Activated T-cell treated with anti-CD3 and anti-CD28 coated beads, Interleukin-2, amount 50 U/mL, for 4 hours (primary cell): ENCODE measurements at regions not wholly inside any gene's neighbourhood (a gene's known extent, or its start where the extent isn't known, plus 50 kb on each side); places are given as distances from the start of the nearest gene placed in this dataset.

ENCODE experiments used
- ATAC-seq, 2 donors: fragments of 200-7000 bp; cut with Tn5 transposase; one replicate each; pipeline ENCODE4 v1.10.0; 2021
- DNase-seq: peaks from one replicate; pipeline ENCODE4 v3.0.0-alpha.2; 2020
- H3K27me3 Mint-ChIP-seq: one replicate; pipeline ENCODE4 v1.8.0; 2021; ENCODE audit warnings: low read depth, mixed read lengths
- H3K36me3 Mint-ChIP-seq: one replicate; pipeline ENCODE4 v1.8.0; 2022; ENCODE audit warnings: mixed read lengths; ENCODE audit not compliant: insufficient read depth
- H3K4me1 Mint-ChIP-seq: one replicate; pipeline ENCODE4 v1.8.0; 2021; ENCODE audit warnings: low read depth, mixed read lengths
- H3K4me3 Mint-ChIP-seq: one replicate; pipeline ENCODE4 v1.8.0; 2021; ENCODE audit warnings: mild to moderate bottlenecking, moderate library complexity, mixed read lengths
- H3K9me3 Mint-ChIP-seq: one replicate; pipeline ENCODE4 v1.8.0; 2021; ENCODE audit warnings: mixed read lengths

DNA sequence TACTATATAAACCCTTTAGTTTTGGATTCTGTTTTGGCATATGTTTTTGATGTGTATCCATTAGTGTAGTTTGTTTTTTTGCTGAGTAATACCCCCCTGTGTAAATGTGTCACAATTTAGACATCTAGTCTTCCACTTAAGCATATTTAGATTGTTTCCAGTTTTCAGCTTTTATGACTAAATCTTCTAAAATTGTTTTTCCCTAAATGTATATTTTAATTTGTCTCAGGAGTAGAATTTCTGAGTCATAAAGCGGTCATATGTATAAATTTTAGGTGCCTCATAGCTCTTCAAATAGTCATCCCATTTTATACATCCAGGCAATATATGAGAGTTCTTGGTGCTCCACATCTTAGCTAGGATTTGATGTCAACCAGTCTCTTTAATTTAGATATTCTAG, 1348.0 kb downstream of the MRPL39 start:
- peaks cover 11% of the 10 kb centered on the region for H3K9me3 Mint-ChIP-seq
- H3K4me3 Mint-ChIP-seq, result no peak overlapping the region
- no peaks in the 10 kb centered on the region for H3K4me1 Mint-ChIP-seq
- ATAC-seq (no peak), DNase-seq (no peak)
- no peaks in the 10 kb centered on the region for H3K27me3 Mint-ChIP-seq
- no peaks in the 10 kb centered on the region for H3K36me3 Mint-ChIP-seq

DNA sequence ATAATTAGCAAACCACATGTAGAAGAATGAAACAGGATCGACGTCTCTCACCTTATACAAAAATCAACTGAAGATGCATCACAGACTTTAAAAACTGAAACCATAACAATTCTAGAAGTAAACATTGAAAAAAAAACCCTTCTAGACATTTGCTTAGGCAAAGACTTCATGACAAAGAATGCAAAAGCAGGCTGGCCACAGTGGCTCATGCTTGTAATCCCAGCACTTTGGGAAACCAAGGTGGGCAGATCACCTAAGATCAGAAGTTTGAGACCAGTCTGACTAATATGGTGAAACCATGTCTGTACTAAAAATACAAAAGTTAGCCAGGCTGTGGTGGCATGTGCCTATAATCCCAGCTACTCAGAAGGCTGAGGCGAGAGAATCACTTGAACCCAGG, 1351.7 kb downstream of the MRPL39 start:
- Mint-ChIP-seq H3K36me3 (no peaks in the 10 kb centered on the region), H3K4me3 (no peak overlapping the region), H3K4me1 (no peaks in the 10 kb centered on the region), H3K9me3 (peaks cover 6% of the 10 kb centered on the region), H3K27me3 (no peaks in the 10 kb centered on the region)
- DNase-seq (no peak), ATAC-seq (no peak)

DNA sequence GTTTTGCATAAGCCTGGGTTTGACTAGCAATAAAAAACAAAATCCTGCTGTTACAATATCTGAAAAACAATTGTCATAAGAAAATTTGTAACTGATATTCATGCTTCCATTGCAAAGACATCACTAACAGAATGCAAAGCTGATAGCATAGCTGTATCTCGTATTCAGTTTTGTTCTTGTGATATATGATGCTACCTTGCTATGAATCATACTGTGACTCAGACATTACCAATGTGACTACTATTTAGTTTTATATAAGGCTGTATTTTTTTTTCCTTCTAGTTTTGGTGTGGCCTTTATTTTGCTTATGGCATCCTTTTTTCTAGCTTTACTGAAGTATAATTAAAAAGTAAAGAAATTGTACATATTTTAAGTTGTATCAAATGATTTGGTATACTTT, 1381.8 kb downstream of the MRPL39 start:
- no peak for DNase-seq

DNA sequence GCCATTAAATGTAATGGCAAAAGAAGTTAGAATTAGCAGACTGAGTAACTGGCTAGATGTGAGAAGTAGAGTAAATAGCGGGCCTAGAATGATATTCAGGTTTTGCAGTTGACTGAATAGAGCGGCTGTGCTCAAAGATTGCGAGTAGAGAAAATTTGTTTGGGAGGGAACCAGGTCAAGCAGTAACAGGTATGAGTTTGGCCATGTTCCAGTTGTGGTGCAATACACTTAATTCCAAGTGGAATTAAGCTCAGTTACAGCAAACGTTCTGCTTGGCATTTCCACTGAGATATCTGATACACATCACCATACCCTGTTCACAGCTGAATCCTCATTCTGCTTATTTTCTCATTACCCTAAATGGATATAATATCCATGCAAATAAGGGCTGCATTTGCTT, 1382.9 kb downstream of the MRPL39 start:
- Mint-ChIP-seq H3K36me3 (no peaks in the 10 kb centered on the region), H3K4me1 (no peaks in the 10 kb centered on the region), H3K4me3 (no peak overlapping the region), H3K9me3 (peaks cover 11% of the 10 kb centered on the region), H3K27me3 (no peaks in the 10 kb centered on the region)
- DNase-seq (no peak), ATAC-seq (no peak)

More for the DNA sequence above, 1381.8 kb downstream of the MRPL39 start:
- Mint-ChIP-seq H3K4me1 (no peaks in the 10 kb centered on the region), H3K36me3 (no peaks in the 10 kb centered on the region), H3K9me3 (peaks cover 11% of the 10 kb centered on the region), H3K4me3 (no peak overlapping the region), H3K27me3 (no peaks in the 10 kb centered on the region)
- ATAC-seq, result no peak

GRCh38 chr21:24223624-24224023, 1383.7 kb downstream of the MRPL39 start:
- Mint-ChIP-seq H3K36me3 (no peaks in the 10 kb centered on the region), H3K4me1 (no peaks in the 10 kb centered on the region), H3K9me3 (peaks cover 6% of the 10 kb centered on the region), H3K27me3 (no peaks in the 10 kb centered on the region), H3K4me3 (no peak overlapping the region)
- DNase-seq (no peak), ATAC-seq (no peak)

GRCh38 chr21:24222676-24223075, 1384.6 kb downstream of the MRPL39 start:
- Mint-ChIP-seq H3K9me3 (peaks cover 4% of the 10 kb centered on the region), H3K4me1 (no peaks in the 10 kb centered on the region)
- ATAC-seq, result no peak

GRCh38 chr21:24220446-24220845, 1386.8 kb downstream of the MRPL39 start:
- DNase-seq (no peak), ATAC-seq (no peak)
- no peaks in the 10 kb centered on the region for H3K9me3 Mint-ChIP-seq
- no peaks in the 10 kb centered on the region for H3K36me3 Mint-ChIP-seq
- no peaks in the 10 kb centered on the region for H3K4me1 Mint-ChIP-seq
- H3K27me3 Mint-ChIP-seq, result no peaks in the 10 kb centered on the region
- no peak overlapping the region for H3K4me3 Mint-ChIP-seq

More at GRCh38 chr21:24222676-24223075, 1384.6 kb downstream of the MRPL39 start:
- Mint-ChIP-seq H3K27me3 (no peaks in the 10 kb centered on the region), H3K4me3 (no peak overlapping the region), H3K36me3 (no peaks in the 10 kb centered on the region)
- no peak for DNase-seq

DNA sequence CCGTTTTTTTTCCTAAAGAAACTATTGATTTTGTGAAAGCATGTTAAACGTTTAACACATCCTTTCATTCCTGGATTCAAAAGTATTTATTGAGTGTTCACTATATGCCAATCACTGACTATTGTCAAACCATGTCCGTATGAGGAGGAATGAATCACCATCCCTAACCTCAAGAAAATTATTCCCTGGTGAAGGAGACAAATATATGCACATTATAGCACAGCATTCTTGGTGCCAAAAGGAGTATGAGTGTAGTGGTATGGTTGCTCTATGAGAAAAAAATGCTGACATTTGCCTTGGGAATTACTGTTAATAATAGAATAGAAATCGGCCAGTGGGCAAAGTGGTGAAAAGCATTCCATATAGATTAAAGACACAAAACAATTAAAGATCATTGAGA, 1390.1 kb downstream of the MRPL39 start:
- Mint-ChIP-seq H3K4me3 (no peak overlapping the region), H3K27me3 (no peaks in the 10 kb centered on the region), H3K4me1 (no peaks in the 10 kb centered on the region), H3K36me3 (no peaks in the 10 kb centered on the region), H3K9me3 (no peaks in the 10 kb centered on the region)
- DNase-seq, result no peak
- no peak for ATAC-seq

- no peaks in the 10 kb centered on the region for H3K36me3 Mint-ChIP-seq
- H3K9me3 Mint-ChIP-seq, result peaks cover 4% of the 10 kb centered on the region
- DNase-seq, result no peak
- no peak for ATAC-seq
- H3K4me1 Mint-ChIP-seq, result no peaks in the 10 kb centered on the region
- H3K27me3 Mint-ChIP-seq, result no peaks in the 10 kb centered on the region
- no peak overlapping the region for H3K4me3 Mint-ChIP-seq
Measured at GRCh38 chr21:24210130-24210529, 1397.2 kb downstream of the MRPL39 start.

GRCh38 chr21:24208562-24209260, 1398.6 kb downstream of the MRPL39 start:
- DNase-seq (no peak), ATAC-seq (no peak)
- Mint-ChIP-seq H3K4me3 (no peak overlapping the region), H3K9me3 (peaks cover 4% of the 10 kb centered on the region), H3K27me3 (no peaks in the 10 kb centered on the region), H3K4me1 (no peaks in the 10 kb centered on the region), H3K36me3 (no peaks in the 10 kb centered on the region)

- ATAC-seq (no peak), DNase-seq (no peak)
- H3K27me3 Mint-ChIP-seq, result no peaks in the 10 kb centered on the region
- H3K9me3 Mint-ChIP-seq, result peaks cover 4% of the 10 kb centered on the region
- H3K4me3 Mint-ChIP-seq, result no peak overlapping the region
- no peaks in the 10 kb centered on the region for H3K36me3 Mint-ChIP-seq
- H3K4me1 Mint-ChIP-seq, result no peaks in the 10 kb centered on the region
Measured at GRCh38 chr21:24205319-24205718, 1402.0 kb downstream of the MRPL39 start.

DNA sequence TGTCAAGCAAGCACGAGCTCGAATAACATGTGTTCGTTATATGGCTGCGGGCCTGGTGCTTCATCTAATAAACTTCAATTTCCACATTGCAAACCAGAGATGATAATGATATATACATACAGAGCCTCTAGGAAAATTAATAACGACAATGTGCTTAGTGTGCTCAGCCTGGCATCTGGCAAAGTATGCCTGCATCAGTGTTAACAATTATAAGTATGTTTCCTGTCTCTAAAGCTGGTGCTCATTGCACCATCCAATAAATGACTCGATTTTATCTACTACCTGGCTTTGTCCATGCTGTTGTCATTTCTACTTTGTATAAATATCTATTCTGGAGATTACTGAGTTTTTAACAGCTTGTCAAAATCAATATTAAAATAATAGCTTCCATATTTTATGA, 1402.6 kb downstream of the MRPL39 start:
- H3K27me3 Mint-ChIP-seq, result no peaks in the 10 kb centered on the region
- H3K9me3 Mint-ChIP-seq, result peaks cover under 1% of the 10 kb centered on the region
- H3K36me3 Mint-ChIP-seq, result no peaks in the 10 kb centered on the region
- H3K4me1 Mint-ChIP-seq, result no peaks in the 10 kb centered on the region
- ATAC-seq, result no peak
- DNase-seq, result no peak
- no peak overlapping the region for H3K4me3 Mint-ChIP-seq

DNA sequence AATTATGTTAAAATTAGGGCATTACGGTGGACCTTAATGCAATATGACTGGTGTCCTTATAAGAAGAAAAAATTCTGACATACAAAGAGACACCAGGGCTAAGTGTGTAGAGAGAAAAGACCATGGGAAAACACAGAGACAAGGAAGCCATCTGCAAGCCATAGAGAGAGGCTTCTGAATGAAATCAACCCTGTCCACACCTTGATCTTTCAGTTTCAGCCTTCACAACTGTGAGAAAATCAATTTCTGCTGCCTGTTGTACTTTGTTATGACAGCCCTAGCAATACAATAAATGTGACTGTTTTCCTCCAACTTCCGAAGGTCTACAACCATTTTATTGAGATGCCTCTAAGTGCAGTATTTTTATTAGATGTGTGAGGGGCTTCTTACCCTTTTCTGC, 1407.2 kb downstream of the MRPL39 start:
- Mint-ChIP-seq H3K9me3 (no peaks in the 10 kb centered on the region), H3K36me3 (no peaks in the 10 kb centered on the region), H3K27me3 (no peaks in the 10 kb centered on the region), H3K4me1 (no peaks in the 10 kb centered on the region), H3K4me3 (no peak overlapping the region)
- DNase-seq, result no peak
- no peak for ATAC-seq

DNA sequence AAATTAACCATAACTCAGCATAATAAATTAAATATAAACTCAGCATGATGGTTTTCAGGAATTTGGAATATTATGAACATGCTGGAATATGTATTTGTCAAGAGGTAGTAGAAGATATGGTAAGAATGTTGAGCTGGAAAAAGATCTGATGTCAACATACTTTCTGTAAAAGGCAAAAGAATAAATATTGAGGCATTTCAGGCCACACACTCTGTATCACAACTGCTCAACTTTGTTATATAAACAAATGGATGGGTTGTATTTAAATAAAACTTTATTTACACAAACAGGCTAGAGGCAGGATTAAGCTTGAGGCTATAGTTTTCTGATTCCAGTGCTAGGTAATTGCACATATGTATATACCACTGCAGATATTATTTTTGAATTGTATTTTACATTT, 1409.4 kb downstream of the MRPL39 start:
- no peak for ATAC-seq
- H3K4me1 Mint-ChIP-seq, result no peaks in the 10 kb centered on the region
- H3K36me3 Mint-ChIP-seq, result no peaks in the 10 kb centered on the region
- DNase-seq, result no peak
- H3K27me3 Mint-ChIP-seq, result no peaks in the 10 kb centered on the region
- H3K9me3 Mint-ChIP-seq, result no peaks in the 10 kb centered on the region
- no peak overlapping the region for H3K4me3 Mint-ChIP-seq

- H3K36me3 Mint-ChIP-seq, result no peaks in the 10 kb centered on the region
- H3K9me3 Mint-ChIP-seq, result no peaks in the 10 kb centered on the region
- ATAC-seq (no peak), DNase-seq (no peak)
- H3K4me3 Mint-ChIP-seq, result no peak overlapping the region
- H3K27me3 Mint-ChIP-seq, result no peaks in the 10 kb centered on the region
- H3K4me1 Mint-ChIP-seq, result no peaks in the 10 kb centered on the region
Measured at GRCh38 chr21:24197132-24197643, 1410.1 kb downstream of the MRPL39 start.
